T-helper 2 cell treated with Interferon-gamma antibody and Interleukin-4, amounts not matched to agents 5 μg/mL and 100 μg/mL, for 36 hours (primary cell): ENCODE measurements at regions not wholly inside any gene's neighbourhood (a gene's known extent, or its start where the extent isn't known, plus 50 kb on each side); places are given as distances from the start of the nearest gene placed in this dataset.

ENCODE experiments used
- DNase-seq: peaks from one replicate; pipeline ENCODE4 v3.0.0; 2021; ENCODE audit warnings: low spot score
- H3K27ac Mint-ChIP-seq: one replicate; pipeline ENCODE4 v1.8.0; 2021; ENCODE audit warnings: mild to moderate bottlenecking, mixed read lengths
- H3K27me3 Mint-ChIP-seq: one replicate; pipeline ENCODE4 v1.8.0; 2021; ENCODE audit warnings: low read depth, mixed read lengths
- H3K36me3 Mint-ChIP-seq: one replicate; pipeline ENCODE4 v1.8.0; 2021; ENCODE audit warnings: low read depth, mixed read lengths
- H3K4me1 Mint-ChIP-seq: one replicate; pipeline ENCODE4 v1.8.0; 2021; ENCODE audit warnings: low read depth, mixed read lengths
- H3K4me3 Mint-ChIP-seq: one replicate; pipeline ENCODE4 v1.8.0; 2022; ENCODE audit warnings: mild to moderate bottlenecking, moderate library complexity, mixed read lengths
- H3K9me3 Mint-ChIP-seq: one replicate; pipeline ENCODE4 v1.8.0; 2021; ENCODE audit warnings: mixed read lengths

DNA sequence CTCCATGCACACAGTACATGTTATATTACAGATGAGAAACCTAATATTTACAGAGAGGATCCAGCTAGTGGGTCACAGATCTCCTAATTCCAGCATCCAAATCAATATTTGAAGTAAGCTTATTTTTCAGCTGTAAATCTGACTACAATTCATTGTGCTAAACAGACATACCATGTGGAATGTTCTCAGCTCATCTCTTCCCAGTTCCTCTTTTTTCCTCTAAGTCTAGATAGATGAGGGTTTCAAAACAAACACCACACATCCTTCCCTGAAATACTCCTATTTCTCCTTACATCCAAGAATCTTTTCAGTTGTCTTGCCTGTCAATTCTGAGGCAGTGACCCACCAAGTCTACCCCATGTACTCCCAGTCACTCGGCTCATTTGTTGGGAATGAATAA, 200.7 kb upstream of the PIK3C3 start:
- no peaks in the 10 kb centered on the region for H3K9me3 Mint-ChIP-seq
- no peaks in the 10 kb centered on the region for H3K27me3 Mint-ChIP-seq
- H3K4me3 Mint-ChIP-seq = no peak overlapping the region
- no peaks in the 10 kb centered on the region for H3K4me1 Mint-ChIP-seq
- H3K27ac Mint-ChIP-seq = no peak overlapping the region
- no peaks in the 10 kb centered on the region for H3K36me3 Mint-ChIP-seq
- DNase-seq = no peak

DNA sequence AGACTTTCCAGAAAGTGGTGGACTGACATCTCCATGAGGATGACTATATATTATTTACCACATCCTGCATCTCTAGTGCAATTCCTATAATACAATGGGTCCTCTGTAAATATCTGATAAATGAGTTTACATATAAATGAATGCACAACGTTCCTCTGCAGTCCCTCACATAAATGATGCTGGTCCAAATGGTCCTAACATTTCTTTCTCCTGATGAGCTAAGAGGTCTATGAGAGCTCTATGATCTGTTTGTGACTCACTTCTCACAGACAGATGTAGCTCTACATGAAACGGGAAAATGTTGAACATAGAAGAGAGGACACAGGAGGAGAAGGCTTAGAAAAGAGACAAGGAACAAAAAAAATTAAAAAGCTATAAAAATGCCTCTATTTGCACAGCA, 201.2 kb upstream of the PIK3C3 start:
- H3K4me3 Mint-ChIP-seq = no peak overlapping the region
- DNase-seq = no peak
- H3K9me3 Mint-ChIP-seq = no peaks in the 10 kb centered on the region
- no peaks in the 10 kb centered on the region for H3K4me1 Mint-ChIP-seq
- H3K27me3 Mint-ChIP-seq = no peaks in the 10 kb centered on the region
- H3K36me3 Mint-ChIP-seq = no peaks in the 10 kb centered on the region
- no peak overlapping the region for H3K27ac Mint-ChIP-seq

DNA sequence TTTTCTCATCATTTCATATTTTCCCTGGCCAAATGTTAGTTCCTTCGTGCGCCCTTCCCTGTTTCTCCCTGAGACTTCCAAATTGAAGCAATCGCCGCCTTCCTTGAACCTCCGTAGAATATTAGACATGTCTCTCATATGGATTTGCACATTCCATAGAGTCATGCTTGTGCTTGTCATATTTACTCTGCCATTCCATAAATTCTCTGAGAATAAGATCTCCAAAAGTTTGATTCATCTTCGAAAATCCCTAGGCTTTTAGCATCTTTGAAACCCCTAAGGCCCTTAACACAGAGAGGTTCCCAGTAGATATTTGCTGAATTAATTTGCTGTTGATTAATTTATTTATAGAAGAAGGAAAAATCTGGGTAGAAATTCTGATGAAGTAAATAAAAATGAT, 202.2 kb upstream of the PIK3C3 start:
- Mint-ChIP-seq H3K4me1 (no peaks in the 10 kb centered on the region), H3K36me3 (no peaks in the 10 kb centered on the region), H3K27me3 (no peaks in the 10 kb centered on the region), H3K4me3 (no peak overlapping the region), H3K9me3 (no peaks in the 10 kb centered on the region), H3K27ac (no peak overlapping the region)
- DNase-seq = no peak

DNA sequence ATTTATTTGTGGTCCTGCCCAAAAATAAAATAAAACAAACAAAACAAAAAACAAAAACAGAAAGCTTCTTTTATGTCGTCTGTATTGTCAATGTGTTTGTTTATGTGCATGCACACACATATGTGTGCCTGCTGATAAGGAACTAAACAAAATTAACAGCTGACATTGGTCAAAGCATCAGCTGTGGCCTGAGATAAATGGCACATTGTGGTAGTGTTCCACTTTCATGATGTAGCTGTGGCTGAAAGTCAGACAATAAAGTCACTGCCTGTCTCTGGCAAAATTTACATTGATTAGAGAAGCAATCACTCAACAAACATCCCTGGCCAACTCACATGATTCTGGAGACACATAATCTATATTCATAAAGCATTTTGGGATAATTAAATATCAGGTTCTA, 203.4 kb upstream of the PIK3C3 start:
- H3K27me3 Mint-ChIP-seq = no peaks in the 10 kb centered on the region
- H3K9me3 Mint-ChIP-seq = no peaks in the 10 kb centered on the region
- H3K4me3 Mint-ChIP-seq = no peak overlapping the region
- no peaks in the 10 kb centered on the region for H3K4me1 Mint-ChIP-seq
- H3K27ac Mint-ChIP-seq = no peak overlapping the region
- H3K36me3 Mint-ChIP-seq = no peaks in the 10 kb centered on the region
- no peak for DNase-seq

DNA sequence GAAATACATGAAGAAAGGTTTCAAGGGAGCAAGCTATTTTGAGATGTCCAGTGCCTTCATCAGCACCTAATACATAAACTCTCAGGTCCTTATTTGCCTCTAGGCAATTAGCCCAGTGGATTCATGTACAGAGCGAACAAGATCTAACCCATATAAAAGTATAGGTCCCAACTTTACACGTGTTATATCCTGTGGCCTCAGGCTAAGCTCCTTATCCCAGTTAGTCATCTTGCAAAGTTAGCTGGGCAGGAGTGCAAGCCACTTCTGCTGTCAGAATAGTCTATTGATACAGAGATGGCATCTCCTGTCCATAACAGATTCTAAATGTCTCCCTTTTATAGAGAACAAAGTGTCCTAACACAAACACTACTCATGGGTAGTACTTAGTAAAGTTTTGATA, 203.9 kb upstream of the PIK3C3 start:
- DNase-seq = no peak
- Mint-ChIP-seq H3K27me3 (no peaks in the 10 kb centered on the region), H3K4me1 (no peaks in the 10 kb centered on the region), H3K27ac (no peak overlapping the region), H3K4me3 (no peak overlapping the region), H3K9me3 (no peaks in the 10 kb centered on the region), H3K36me3 (no peaks in the 10 kb centered on the region)

DNA sequence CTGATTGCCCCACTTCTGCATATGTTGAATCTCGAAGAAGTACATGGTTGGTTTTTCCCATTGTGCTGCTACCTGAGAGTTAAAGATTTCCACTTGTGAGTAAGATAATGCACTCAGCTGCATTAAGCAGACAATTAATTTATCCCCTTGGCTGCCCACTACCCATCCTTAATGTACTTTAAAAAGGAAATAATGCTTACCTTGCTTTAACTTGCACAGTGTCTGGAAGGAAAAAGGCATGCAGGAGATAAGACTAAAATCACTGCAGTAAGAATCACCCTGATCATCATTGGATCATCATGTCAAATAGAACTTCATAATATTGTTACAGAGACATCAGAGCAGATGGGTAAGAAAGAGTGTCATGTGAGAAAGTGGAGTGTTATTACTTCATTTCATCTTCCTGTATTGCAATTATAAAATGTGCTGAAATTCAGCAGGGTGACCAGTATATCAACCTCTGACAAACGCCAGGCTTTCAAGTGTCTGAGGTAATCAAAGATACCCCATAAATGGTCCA, 207.3 kb upstream of the PIK3C3 start:
- Mint-ChIP-seq H3K27me3 (no peaks in the 10 kb centered on the region), H3K36me3 (no peaks in the 10 kb centered on the region), H3K4me1 (no peaks in the 10 kb centered on the region), H3K9me3 (no peaks in the 10 kb centered on the region), H3K4me3 (no peak overlapping the region), H3K27ac (no peak overlapping the region)
- no peak for DNase-seq

DNA sequence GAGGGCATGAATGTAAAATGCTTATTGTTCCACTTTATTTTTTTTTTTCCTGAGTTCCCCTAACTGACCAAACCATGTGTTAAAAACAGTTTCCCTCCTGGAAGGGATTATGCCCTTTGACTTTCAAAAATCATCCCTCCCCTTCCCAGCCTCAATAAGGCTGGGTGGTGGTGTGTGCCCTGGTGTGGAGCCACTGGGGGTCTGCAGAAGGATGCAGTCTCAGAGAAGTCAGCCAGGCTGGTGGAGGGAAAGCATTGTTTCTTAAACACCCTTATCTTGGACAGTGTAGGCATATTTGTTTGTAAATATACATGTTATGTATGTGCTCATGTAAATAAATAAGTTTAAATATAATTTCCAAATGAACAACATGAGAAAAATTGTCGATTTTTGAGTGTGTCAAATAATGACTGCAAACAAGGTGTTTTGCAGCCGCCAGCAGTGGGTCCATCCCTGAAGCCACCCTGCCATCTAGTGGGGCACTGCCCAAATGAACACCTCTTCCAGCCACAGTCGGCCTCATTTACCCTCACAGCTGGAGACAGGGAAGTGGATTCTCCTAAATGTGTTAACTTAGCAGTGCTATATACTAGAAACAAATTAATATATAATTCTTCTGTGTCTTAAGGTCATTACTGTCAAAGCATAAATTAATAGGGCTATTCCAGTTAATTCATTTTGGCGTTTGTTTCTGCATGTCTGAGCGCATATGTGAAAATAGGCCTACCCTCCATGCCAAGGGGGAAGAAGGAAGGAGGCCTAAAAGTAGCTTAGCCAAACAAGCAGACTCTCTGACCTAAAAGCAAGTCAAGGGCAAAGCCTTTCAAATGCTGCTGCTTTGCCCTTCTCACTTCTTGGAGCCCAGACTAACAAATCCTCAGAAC, 209.6 kb upstream of the PIK3C3 start:
- no peak overlapping the region for H3K27ac Mint-ChIP-seq
- no peak overlapping the region for H3K4me3 Mint-ChIP-seq
- no peaks in the 10 kb centered on the region for H3K27me3 Mint-ChIP-seq
- no peaks in the 10 kb centered on the region for H3K36me3 Mint-ChIP-seq
- no peaks in the 10 kb centered on the region for H3K9me3 Mint-ChIP-seq
- no peaks in the 10 kb centered on the region for H3K4me1 Mint-ChIP-seq
- DNase-seq = no peak

DNA sequence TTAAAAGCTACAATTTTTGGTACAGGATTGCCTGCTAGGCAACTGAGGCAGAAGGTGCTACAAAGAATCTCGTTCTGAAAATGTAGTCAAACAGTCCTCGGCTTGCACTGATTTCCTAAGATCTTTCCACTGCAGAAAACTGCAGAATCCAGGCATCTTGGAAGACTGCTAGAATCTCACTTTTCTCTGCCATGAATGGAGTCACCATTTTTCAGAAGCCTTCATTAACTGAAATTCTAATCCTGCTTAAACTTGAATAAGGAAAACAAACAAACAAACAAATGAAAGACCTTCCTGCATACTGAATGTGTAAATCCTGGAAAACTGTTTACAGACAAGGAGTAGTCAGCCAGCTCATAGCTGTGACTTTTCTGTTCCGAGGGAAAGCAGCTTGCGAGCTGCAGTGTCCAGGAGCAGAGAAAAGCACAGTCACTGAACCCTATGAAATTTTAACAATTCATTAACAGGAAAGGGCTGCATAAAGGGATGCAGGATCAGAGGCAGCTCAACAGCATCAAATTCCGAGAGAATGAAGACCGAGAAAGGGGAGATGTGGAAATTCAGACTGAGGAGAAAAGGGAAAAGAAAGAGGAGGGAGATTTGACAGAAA, 210.5 kb upstream of the PIK3C3 start:
- Mint-ChIP-seq H3K27ac (no peak overlapping the region), H3K27me3 (no peaks in the 10 kb centered on the region), H3K9me3 (no peaks in the 10 kb centered on the region), H3K36me3 (no peaks in the 10 kb centered on the region), H3K4me1 (no peaks in the 10 kb centered on the region), H3K4me3 (no peak overlapping the region)
- no peak for DNase-seq

DNA sequence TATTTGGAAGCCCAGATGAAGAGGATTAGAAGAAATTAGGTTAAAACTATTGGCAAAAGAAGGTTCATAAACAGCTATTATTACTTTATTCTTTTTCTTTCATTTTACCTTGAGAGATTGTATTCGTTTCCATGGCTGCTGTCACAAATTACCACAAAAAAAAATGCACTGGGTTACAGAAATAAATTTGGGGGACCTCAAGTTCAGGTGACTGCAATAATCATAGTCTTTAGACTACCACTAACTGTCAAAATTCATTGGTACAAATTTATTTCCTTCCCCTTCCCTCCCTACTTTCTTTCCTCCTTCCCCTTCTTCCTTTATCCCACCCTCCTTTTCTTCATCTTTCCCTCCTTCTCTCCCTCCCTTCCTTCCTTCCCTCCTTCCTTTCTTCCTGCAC, 217.8 kb upstream of the PIK3C3 start:
- no peaks in the 10 kb centered on the region for H3K27me3 Mint-ChIP-seq
- no peaks in the 10 kb centered on the region for H3K36me3 Mint-ChIP-seq
- no peak overlapping the region for H3K27ac Mint-ChIP-seq
- no peaks in the 10 kb centered on the region for H3K9me3 Mint-ChIP-seq
- no peak for DNase-seq
- H3K4me3 Mint-ChIP-seq = no peak overlapping the region
- H3K4me1 Mint-ChIP-seq = no peaks in the 10 kb centered on the region

DNA sequence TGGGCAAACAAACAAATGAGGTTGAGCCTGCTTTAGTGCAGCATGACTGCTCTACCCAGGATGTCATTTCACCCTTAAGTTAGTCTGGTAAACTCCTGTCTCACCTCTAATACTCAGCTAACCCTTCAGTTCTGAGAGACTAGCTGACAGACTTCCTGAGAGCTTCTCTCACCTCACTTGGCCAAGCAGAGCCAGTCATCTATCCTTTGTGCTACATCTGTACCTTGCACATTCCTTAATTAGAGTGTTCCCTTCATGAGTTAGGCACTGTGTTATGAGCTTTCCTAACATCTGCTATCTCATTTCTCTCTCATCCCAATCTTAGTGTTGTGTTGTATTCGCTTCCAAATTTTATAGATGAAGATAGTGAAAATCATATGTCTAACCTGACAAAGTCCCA, 220.1 kb upstream of the PIK3C3 start:
- no peak overlapping the region for H3K4me3 Mint-ChIP-seq
- no peaks in the 10 kb centered on the region for H3K27me3 Mint-ChIP-seq
- no peak overlapping the region for H3K27ac Mint-ChIP-seq
- no peaks in the 10 kb centered on the region for H3K36me3 Mint-ChIP-seq
- H3K9me3 Mint-ChIP-seq = no peaks in the 10 kb centered on the region
- no peak for DNase-seq
- no peaks in the 10 kb centered on the region for H3K4me1 Mint-ChIP-seq

DNA sequence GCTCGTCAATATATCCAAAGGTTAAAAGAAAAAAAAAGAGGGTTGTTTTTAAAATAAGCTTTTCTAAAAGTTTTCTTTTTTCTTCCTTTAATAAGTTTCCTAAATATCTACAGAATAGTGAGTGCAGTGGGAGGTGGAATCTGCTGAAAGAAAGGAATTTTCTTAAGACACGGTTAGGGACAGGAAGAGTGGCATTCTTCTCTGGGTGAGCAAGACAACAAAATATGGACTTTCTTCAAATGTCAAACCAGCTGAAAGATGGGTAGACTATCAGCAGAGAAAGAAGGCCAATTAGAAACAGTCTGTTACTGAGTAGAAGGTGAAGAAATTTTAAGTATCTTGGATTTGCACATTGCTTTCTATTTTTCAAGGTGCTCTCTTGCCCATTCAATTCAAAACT, 222.7 kb upstream of the PIK3C3 start:
- Mint-ChIP-seq H3K27me3 (no peaks in the 10 kb centered on the region), H3K36me3 (no peaks in the 10 kb centered on the region), H3K27ac (no peak overlapping the region), H3K9me3 (no peaks in the 10 kb centered on the region), H3K4me1 (no peaks in the 10 kb centered on the region), H3K4me3 (no peak overlapping the region)
- DNase-seq = no peak

DNA sequence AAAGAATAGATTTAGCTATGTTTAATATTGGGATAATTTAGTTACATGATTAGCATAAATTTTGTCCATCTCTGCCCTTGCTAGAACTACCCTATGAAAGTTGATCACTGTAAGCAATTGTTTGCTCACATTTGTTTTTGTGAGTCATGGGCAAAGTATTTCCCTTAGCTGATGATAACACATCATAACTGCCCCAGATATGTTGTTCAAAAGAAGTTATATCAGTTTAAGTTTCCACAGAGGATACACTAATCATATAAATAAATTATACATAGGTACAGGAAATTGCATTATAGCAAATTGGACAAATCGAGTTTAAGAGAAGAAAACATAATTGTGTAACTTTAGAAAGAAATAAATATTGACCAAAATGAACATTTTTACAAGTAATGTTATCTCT, 223.2 kb upstream of the PIK3C3 start:
- no peak overlapping the region for H3K4me3 Mint-ChIP-seq
- no peak for DNase-seq
- H3K36me3 Mint-ChIP-seq = no peaks in the 10 kb centered on the region
- no peak overlapping the region for H3K27ac Mint-ChIP-seq
- no peaks in the 10 kb centered on the region for H3K27me3 Mint-ChIP-seq
- H3K4me1 Mint-ChIP-seq = no peaks in the 10 kb centered on the region
- no peaks in the 10 kb centered on the region for H3K9me3 Mint-ChIP-seq

DNA sequence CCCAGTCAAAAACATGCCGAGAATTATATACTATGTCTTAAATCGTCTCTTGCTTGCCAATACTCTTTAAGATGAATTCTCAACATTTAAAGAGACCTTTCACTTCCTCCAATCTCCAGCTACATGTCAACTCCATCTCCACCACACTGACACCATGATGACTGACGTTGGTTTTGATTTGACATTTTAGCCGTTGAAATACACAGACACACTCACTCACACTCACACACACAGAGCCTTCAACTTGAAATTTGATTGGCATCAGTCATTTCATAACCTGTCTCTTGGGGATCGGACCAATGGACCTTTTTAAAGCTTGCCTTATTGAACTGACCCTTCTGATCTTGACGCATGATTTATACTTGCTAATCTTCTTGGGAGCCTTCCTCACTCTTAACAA, 230.8 kb upstream of the PIK3C3 start:
- no peak for DNase-seq
- Mint-ChIP-seq H3K27me3 (no peaks in the 10 kb centered on the region), H3K4me3 (no peak overlapping the region), H3K4me1 (no peaks in the 10 kb centered on the region), H3K36me3 (no peaks in the 10 kb centered on the region), H3K27ac (no peak overlapping the region), H3K9me3 (no peaks in the 10 kb centered on the region)

DNA sequence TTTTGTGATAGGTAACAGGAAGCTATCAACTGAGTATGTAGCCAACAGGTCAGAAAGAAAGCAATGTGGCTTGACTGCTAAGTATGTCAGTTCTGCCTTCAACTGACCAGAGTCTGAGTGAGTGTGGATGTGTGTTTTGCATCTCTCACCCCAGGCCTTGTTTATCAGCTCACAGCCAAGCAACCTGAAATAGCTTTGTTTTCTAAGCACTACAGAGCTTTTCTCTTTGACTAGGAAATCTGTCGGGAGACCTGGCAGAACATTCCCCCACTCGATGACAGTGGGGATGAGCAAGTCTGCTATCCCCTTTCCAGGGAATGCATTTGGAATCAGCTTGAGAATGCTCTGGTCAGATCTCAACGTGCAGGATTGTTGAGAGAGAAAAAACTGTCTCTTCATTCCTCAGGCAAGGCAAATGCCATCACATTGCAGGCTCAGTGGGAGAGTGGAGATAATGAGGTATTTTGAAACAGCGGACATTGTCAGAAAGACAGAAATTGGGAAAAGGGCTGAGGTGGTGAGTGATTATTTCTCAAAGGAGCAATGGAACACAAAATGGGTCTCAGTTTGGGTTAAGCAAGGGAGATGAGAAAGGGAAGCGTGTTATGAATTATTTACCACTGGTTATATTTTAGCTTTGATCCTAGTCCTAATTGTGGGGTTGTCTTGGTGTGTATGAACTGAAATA, 233.8 kb upstream of the PIK3C3 start:
- no peak overlapping the region for H3K4me3 Mint-ChIP-seq
- H3K9me3 Mint-ChIP-seq = no peaks in the 10 kb centered on the region
- no peak overlapping the region for H3K27ac Mint-ChIP-seq
- H3K4me1 Mint-ChIP-seq = no peaks in the 10 kb centered on the region
- DNase-seq = no peak
- H3K36me3 Mint-ChIP-seq = no peaks in the 10 kb centered on the region
- no peaks in the 10 kb centered on the region for H3K27me3 Mint-ChIP-seq
